Vagina (tissue), 2 donors: ENCODE measurements at regions not wholly inside any gene's neighbourhood (a gene's known extent, or its start where the extent isn't known, plus 50 kb on each side); places are given as distances from the start of the nearest gene placed in this dataset.
A peak's percentile ranks its signal among the peaks of the same experiment; 100 is the strongest.

Source experiments
- DNase-seq, 2 donors: peaks; one replicate each; pipeline ENCODE4 v3.0.0-alpha.2; 2017; ENCODE audit errors: extremely low spot score in 2 of 2
- H3K27ac ChIP-seq: fragments of 200-600 bp; sonication (generic); one replicate; pipeline ENCODE4 v1.5.1; 2019
- H3K27me3 ChIP-seq: fragments of 200-600 bp; sonication (generic); one replicate; pipeline ENCODE4 v1.5.1; 2019
- H3K36me3 ChIP-seq, 2 donors: fragments of 200-600 bp; sonication (generic); one replicate each; pipeline ENCODE4 v1.5.1; 2017 to 2019
- H3K4me1 ChIP-seq: fragments of 200-600 bp; sonication (generic); one replicate; pipeline ENCODE4 v1.5.1; 2019
- H3K4me3 ChIP-seq, 2 donors: fragments of 200-600 bp; sonication (generic); 1 replicate in 1 of 2; 2 replicates in 1 of 2; pipeline ENCODE4 v1.5.1; 2016 to 2019
- H3K9me3 ChIP-seq: fragments of 200-600 bp; sonication (generic); one replicate; pipeline ENCODE4 v1.5.1; 2019
- CTCF ChIP-seq, 3 experiments: fragments of 450-650 bp in 2 of 3; fragments of 200-600 bp in 1 of 3; sonication (generic) in 1 of 3; IDR thresholded peaks; one replicate each; pipeline ENCODE4 v1.5.1; 2017 to 2019; ENCODE audit warnings: antibody characterized with exemption in 3 of 3, mild to moderate bottlenecking in 2 of 3, moderate library complexity in 2 of 3
- POLR2A ChIP-seq, 2 donors: fragments of 450-650 bp; IDR thresholded peaks; one replicate each; pipeline ENCODE4 v1.6.1; 2017; ENCODE audit warnings: antibody characterized with exemption in 2 of 2, mild to moderate bottlenecking in 2 of 2, moderate library complexity in 2 of 2
- POLR2AphosphoS5 ChIP-seq, 2 donors: sonication (generic); formaldehyde crosslinking; IDR thresholded peaks; one replicate each; pipeline ENCODE4 v1.9.0; 2017; ENCODE audit warnings: antibody characterized with exemption in 2 of 2, mild to moderate bottlenecking in 2 of 2, low read depth in 1 of 2; ENCODE audit not compliant: insufficient read depth in 1 of 2
- intact Hi-C: fragments of 100-400 bp; cut with DNase I; formaldehyde crosslinking; loops from one replicate; pipeline ENCODE4 v1.15.1; 2023

GRCh38 chr17:73694491-73694890 lies 50.2 kb upstream of the SDK2 start:
- no peak overlapping the region for H3K4me3 ChIP-seq
- H3K27ac ChIP-seq = no peak overlapping the region
- no peaks in the 10 kb centered on the region for H3K4me1 ChIP-seq
- no peaks in the 10 kb centered on the region for H3K9me3 ChIP-seq
- no peaks in the 10 kb centered on the region for H3K36me3 ChIP-seq
- DNase-seq = peak in 1 of 2 donors; percentile 74
- no peak for TF ChIP-seq POLR2AphosphoS5 (IDR thresholded peaks at IDR 0.05; ENCODE audit: insufficient read depth in 1 of 2, low read depth in 1 of 2)
- TF ChIP-seq POLR2A (IDR thresholded peaks at IDR 0.05) = no peak
- no peak for TF ChIP-seq CTCF (IDR thresholded peaks at IDR 0.05)
- no peaks in the 10 kb centered on the region for H3K27me3 ChIP-seq
- intact Hi-C loops = no loop called here

GRCh38 chr17:73695035-73695738 lies 50.9 kb upstream of the SDK2 start:
- TF ChIP-seq POLR2AphosphoS5 (IDR thresholded peaks at IDR 0.05; ENCODE audit: insufficient read depth in 1 of 2, low read depth in 1 of 2) (no peak), CTCF (IDR thresholded peaks at IDR 0.05) (no peak), POLR2A (IDR thresholded peaks at IDR 0.05) (no peak)
- intact Hi-C loops = no loop called here
- Histone ChIP-seq H3K4me3 (no peak overlapping the region), H3K36me3 (no peaks in the 10 kb centered on the region), H3K27me3 (no peaks in the 10 kb centered on the region), H3K9me3 (no peaks in the 10 kb centered on the region), H3K27ac (no peak overlapping the region), H3K4me1 (no peaks in the 10 kb centered on the region)
- peak; percentile 64 to 87 for DNase-seq

- no peak for DNase-seq
- Histone ChIP-seq H3K27me3 (no peaks in the 10 kb centered on the region), H3K4me3 (no peak overlapping the region), H3K4me1 (no peaks in the 10 kb centered on the region), H3K9me3 (no peaks in the 10 kb centered on the region), H3K27ac (no peak overlapping the region), H3K36me3 (no peaks in the 10 kb centered on the region)
- intact Hi-C loops = no loop called here
- TF ChIP-seq POLR2AphosphoS5 (IDR thresholded peaks at IDR 0.05; ENCODE audit: insufficient read depth in 1 of 2, low read depth in 1 of 2) (no peak), POLR2A (IDR thresholded peaks at IDR 0.05) (no peak), CTCF (IDR thresholded peaks at IDR 0.05) (no peak)
These were observed 52.0 kb upstream of the SDK2 start for GRCh38 chr17:73696251-73696650.

- TF ChIP-seq POLR2AphosphoS5 (IDR thresholded peaks at IDR 0.05; ENCODE audit: insufficient read depth in 1 of 2, low read depth in 1 of 2) = no peak
- no peak for TF ChIP-seq POLR2A (IDR thresholded peaks at IDR 0.05)
- no peak for TF ChIP-seq CTCF (IDR thresholded peaks at IDR 0.05)
- no peaks in the 10 kb centered on the region for H3K9me3 ChIP-seq
- intact Hi-C loops = no loop called here
These were observed 53.6 kb upstream of the SDK2 start for GRCh38 chr17:73697872-73698271.

GRCh38 chr17:73698966-73699365 lies 54.7 kb upstream of the SDK2 start:
- TF ChIP-seq CTCF (IDR thresholded peaks at IDR 0.05) = no peak
- TF ChIP-seq POLR2AphosphoS5 (IDR thresholded peaks at IDR 0.05; ENCODE audit: insufficient read depth in 1 of 2, low read depth in 1 of 2) = no peak
- no peak for TF ChIP-seq POLR2A (IDR thresholded peaks at IDR 0.05)
- no peak for DNase-seq
- Histone ChIP-seq H3K9me3 (no peaks in the 10 kb centered on the region), H3K36me3 (no peaks in the 10 kb centered on the region), H3K4me3 (no peak overlapping the region), H3K4me1 (no peaks in the 10 kb centered on the region), H3K27me3 (no peaks in the 10 kb centered on the region), H3K27ac (no peak overlapping the region)
- intact Hi-C loops = no loop called here

More at GRCh38 chr17:73697872-73698271, 53.6 kb upstream of the SDK2 start:
- H3K27me3 ChIP-seq = no peaks in the 10 kb centered on the region
- no peak overlapping the region for H3K4me3 ChIP-seq
- no peaks in the 10 kb centered on the region for H3K4me1 ChIP-seq
- H3K36me3 ChIP-seq = no peaks in the 10 kb centered on the region
- no peak overlapping the region for H3K27ac ChIP-seq
- no peak for DNase-seq
